Left kidney (tissue), 1 donor: ENCODE measurements at regions not wholly inside any gene's neighbourhood (a gene's known extent, or its start where the extent isn't known, plus 50 kb on each side); places are given as distances from the start of the nearest gene placed in this dataset.

ENCODE experiments used
- DNase-seq: peaks from one replicate; pipeline ENCODE4 v3.0.0-alpha.2; 2013

DNA sequence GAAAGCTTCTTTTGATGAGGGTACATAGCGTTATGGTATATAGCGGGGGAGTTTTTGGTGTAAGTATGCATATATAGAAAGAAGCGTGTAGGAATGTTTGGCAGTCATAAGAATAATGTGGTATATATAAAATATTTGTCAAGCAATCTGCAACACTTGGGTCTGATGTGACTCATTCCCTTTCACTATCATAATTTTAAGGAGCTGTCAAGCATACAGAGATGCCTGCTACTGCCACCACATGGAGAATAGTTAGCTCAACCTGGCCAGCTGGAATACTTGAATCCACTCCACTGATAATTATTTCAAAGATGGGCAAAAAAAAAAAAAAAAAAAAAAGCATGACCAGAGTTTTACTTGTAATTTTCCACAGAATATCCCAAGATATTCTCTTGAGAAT, 559.8 kb upstream of the REG3G start:
- DNase-seq: no peak

DNA sequence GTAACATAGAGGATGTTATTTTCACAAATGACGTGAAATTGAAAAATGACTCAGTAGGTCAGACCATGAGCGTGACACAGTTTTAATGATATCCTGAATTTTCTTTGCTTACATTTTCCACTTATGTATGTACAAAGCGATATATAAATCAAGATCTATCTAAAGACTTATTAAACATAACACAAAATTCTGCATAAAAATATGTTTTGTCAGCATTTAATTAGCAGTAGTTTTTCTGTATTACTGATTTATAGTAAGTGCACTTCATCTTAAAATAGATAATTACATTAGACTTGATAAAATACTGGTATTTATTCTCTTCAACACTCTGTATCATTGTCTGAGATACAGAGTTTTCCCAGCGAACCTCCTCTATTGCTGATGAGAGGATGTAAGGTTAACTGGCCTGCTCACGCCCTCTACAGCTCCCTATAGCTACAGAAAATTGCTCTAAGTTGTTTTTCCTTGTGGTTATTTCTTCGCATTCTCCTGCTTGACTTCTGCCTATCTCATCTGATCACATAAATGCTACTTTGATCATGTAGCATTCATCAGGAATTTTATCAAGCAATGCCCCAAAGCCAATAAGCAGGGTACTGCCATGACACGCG, 548.8 kb upstream of the REG3G start:
- no peak for DNase-seq

DNA sequence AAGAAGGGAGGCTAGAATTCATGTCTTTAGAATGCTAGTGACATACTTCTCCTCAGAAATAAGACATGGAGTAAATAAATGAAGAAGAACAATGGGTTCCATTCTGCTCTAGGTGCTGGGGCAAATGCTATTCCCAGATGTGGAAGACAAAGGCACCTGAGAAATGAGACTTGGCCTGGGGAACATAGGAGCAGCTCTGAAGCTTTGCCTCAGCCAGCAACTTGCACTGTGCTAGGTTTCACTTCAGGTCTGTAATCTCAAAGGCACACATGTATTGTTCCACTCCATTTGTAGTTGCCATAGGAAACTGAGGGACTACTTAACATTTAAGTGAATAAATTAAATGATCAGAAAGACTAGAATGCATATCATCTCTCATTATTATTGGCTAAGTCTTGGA, 538.9 kb upstream of the REG3G start:
- no peak for DNase-seq

DNA sequence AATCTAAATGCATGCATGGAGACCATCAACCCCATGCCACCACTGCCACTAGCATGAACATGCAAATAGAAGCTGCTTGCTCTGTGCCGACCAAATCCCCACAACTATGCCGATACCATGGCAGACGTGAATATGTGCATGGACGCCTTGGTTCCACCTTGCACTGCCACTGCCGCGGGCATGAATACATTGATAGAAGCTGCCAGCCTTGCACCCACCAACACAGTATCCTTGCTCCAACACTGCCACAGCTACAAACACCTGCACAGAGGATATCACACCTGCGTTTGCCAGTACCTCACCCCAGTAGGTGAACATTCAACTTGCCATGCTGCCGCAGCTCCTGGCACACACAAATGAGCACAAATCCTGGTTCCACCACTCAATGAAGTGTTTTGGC, 527.4 kb upstream of the REG3G start:
- no peak for DNase-seq

DNA sequence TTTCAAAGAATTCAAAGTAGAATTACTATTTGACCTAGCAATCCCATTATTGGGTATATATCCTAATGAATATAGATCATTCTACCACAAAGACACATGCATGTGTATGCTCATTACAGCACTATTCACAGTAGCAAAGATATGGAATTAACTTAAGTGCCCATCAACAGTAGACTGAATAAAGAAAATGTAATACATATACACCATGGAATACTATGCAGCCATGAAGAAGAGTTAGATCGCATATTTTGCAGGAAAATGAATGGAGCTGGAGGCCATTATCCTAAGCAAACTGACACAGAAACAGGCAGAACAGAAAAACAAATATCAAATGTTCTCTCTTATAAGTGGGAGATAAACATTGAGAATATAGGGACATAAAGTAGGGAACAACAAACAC, 519.2 kb upstream of the REG3G start:
- no peak for DNase-seq

DNA sequence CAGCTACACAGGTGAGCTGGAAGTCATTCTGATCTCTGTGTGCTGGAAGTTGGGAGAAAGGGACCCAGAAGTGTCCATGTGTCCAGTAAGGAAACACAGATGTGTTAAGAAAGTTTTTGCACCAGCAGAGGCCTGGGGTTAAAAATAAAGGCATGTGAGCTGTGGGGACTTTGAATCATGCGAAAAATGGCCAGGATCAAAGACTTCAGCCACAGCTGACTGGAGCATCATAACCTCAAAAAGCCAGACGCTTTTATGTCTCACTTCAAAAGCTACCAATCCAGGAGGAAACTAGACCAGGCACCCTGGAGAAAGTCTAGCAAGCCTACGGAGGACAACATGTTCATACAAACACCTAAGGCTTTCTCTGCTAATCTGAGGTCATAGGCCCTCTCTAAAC, 503.6 kb upstream of the REG3G start:
- no peak for DNase-seq

DNA sequence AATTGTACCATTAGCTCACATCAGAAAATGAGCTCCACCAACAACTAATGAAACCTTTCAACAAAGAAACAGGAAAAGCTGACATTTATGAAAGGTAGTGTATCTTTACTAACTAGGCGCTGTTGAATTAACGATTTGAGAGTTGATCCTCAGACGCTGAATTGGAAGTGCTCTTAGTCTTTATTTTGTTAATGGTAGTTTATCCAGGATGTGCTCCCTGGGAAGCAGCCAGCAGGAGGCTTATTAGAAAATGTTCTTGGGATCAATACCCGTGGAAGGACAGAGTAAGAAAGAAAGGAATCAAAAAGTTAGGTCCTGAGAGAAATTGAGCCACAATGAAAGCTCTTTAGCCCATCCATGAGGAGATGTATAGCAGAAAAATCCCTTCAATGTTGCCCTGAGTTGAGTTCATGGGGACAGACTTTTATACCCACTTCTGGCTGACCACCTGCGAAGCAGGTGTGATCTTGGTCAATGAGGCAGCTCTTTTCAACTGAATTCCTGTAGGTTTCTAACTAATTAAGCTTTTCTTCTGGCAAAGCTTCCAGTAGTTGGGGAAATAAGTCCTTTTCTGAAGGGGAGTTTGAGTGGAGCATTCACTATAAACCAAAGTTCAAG, 492.6 kb upstream of the REG3G start:
- DNase-seq: no peak

DNA sequence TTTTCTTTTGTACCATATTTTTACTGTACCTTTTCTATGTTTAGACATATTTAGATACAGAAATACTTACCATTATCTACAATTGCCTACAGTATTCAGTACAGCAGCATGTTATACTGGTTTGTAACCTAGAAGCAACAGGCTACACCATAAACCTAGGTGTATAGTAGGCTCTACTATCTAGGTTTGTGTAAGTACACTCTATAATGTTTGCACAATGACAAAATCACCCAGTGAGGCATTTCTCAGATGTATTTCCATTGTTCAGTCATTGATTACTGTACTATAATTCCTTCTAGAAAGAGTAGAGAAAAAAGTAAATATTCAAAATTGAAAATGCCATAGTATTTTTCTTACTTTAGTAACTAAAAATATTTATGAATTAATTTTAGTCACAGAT, 490.1 kb upstream of the REG3G start:
- DNase-seq: no peak

DNA sequence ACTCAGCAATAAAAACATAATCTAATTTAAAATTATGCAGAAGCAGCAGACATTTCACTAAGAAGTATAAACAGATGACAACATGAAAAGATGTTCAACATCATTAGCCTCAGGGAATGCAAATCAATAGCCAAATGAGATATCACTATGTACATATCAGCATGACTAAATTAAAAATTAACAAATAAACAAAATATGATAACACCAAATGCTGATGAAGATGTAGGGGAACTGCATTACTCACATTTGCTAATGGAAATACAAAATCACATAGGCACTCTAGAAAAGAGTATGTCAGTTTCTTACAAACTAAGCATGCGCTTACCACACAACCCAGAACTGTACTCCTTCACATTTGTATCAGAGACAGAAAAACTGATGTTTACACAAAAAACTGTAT, 487.2 kb upstream of the REG3G start:
- DNase-seq: no peak

DNA sequence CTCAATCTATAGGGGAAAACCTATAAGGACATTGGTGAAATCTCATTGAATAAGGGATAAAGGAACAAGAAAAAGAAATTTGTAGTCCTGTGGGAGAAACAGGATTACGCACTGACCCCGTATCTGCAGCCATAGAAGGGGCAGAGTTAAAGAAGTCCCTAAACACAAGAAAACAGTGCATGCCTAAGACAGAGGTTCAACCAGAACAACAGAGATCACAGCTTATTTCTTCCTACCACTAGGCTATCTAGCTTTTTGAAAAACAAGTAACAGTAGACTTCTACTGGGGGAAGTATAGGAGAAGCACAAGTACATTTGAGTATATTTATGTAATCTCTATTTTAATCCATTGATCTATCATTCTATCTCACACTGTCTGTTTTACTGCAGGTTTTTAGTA, 485.2 kb upstream of the REG3G start:
- no peak for DNase-seq

DNA sequence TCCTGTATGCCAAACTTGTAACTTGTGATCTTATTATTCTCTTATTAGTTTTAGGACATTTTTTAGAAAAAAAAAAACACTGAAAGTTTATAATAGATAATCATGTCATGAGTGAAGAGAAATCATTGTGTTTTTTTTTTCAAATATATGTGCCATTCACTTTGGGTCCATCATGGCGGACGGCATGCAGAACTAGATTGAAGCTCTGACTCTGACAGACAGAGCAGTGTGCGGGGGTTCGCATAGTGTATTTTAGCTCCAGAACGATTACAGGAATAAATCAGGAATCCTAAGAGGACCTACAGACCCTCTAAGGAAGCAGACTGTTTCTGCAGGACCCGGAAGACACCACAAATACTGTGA, 484.4 kb upstream of the REG3G start:
- DNase-seq: no peak

DNA sequence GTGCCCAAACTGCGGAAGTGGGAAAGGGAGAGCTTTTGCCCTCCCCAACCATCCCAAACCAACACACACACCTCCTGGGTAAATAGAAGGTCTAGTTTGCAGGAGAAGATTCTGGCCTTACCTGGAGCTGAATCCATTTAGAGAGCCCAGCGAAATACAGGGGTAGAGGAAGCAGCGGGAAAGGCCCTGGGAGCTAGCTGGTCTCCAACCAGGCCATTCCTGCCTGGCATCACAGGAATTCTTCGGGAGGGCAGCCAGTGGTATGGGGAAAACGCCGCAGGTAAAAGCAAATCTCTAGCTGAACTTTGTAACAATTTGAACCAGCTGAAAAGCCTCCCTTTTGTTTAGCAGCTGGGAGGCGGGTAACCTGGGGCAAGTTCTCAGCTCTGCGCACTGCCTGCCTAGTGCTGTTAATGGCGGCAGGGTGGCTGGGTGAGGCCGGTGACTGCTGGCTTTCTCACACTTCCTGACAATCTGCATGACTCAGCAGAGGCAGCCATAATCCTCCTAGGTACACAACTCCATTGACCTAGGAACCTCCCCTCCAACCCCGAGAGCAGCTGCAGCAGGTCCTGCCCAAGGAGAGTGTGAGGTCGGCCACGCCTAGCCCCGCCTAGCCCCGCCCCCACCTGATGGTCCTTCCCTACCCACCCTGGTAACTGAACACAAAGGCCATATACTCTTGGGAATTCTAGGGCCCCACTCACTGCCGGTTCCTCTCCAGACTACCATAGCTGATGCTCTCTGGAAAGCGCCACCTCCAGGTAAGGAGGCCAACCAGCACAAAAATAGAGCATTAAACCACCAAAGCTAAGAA, 483.8 kb upstream of the REG3G start:
- no peak for DNase-seq

DNA sequence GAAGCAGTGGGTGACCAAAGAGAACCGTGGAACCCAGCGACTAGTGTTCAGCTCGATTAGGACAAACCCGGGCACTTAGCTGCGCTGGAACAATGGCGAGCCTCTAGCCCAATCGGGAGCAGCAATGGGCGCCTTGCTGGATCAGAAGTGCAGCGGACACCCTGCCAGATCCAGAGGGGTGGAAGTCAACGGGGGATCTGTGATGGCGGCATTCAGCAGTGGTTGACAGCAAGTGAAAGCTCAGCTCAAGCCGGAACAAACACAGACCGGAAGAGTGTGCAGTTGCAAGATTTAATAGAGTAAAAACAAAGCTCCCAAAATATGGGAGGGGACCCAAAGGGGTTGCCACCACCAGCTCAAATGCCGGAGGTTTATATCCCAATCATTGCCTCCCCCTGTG, 478.7 kb upstream of the REG3G start:
- no peak for DNase-seq

DNA sequence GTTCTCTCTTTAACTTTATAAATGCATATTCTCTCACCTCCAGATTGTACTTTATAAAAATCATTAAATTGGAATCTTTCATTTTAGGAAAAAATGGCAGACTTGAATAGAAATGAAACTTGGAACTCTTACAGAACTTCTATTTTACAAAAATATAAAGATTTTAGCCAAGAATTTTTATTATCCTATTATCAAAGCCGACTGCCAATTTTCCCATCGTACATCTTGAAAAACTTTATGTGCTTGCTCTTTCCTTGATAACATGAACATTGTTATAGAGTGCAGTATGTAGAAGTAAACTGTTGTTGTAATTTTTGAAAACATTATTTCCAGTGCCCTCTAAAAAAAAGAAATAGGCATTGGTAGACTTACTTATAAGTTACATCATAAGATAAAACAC, 475.7 kb upstream of the REG3G start:
- no peak for DNase-seq

DNA sequence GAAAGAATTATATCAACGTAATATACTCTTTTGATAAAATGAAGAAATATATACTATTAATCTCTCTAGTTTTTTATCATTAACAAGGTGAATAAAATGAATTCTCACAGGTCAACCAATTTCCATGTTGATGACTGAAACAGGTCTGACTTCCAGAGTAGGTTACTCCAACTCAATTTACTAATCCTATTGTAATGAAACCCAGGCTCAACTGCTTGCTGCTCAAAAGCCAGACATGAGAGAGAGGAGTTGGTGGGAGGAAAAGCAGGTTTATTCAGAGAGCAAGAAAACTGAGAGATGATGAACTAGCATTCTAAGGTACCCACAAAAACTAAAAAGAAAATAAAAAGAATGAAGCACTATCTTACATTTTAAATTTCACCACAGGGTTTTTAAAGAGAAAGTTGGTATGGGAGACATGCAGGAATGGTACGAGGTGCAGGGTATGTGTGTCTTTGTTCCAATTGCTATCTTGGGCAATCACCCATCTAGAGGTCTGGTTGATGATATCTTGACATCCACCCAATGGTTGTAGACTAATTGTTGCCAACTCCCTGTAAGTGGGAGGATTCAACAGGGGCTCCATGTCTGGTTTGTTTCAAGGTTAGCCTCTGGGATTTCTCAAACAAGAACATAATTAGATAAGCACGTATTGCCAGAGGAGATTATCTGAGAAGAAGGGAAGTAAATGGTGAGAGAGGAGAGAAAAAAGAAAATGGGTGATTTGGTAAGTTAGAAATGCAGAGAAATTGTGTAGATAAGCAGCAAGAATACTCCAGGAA, 471.4 kb upstream of the REG3G start:
- no peak for DNase-seq

DNA sequence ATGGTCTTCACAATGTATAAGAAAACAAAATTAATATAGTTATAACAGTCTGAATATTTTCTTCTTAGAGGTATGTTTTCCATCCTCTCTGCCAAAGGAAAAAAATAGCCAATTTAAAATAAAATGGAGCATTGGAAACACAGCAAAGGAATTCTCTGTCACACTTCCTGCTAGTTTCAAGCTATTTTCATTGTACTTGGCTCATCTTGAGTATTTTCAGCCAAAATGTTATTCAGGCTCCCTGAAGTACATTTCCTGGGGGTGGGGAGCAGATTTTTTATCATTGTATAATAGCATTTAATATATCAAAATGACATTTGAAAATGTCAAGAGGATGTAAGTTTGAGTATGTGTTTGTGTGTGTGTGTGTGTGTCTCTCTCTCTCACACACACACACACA, 463.6 kb upstream of the REG3G start:
- no peak for DNase-seq

DNA sequence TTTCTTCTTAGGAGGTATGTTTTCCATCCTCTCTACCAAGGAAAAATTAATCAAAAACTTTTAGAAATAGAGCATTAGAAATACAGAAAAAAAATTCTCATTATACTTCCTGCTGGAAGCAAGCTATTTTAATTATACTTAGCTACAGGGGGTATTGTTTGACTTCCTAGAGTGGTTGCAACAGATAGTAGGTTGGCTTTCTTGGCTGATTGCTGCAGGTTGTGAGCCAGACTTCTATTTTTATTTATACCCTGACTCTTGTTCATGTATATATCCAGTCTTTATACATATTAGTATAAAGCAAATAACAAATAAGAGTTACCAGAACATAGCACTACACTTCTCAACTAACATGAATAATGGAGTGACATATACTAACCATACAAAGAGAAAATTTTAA, 460.8 kb upstream of the REG3G start:
- no peak for DNase-seq

DNA sequence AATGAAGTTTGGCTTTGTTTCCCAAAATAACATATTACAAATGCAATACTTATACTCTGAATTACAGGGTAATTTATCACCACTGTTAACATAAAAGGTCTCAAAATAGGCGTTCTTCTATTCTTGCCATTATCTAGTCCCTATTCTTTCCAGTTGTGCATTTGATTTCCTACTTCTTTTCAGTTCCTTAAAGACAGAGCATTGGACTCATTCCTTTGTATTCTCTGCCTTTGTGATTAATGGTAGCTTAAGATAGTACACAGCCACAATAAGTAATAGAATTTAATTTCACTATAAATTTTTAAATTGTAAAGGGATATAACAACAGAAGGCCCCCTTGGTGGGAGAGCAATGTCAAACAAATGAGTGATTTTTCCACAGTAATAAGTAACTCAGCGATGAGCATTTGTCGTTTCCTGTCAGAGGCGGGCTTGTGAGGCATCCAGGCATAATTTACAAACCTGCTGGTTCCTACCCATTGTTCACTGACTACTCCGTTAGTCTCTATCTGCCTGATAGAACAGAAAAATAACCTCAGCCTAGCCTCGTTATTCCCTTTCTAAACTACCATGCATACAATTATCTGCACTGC, 456.6 kb upstream of the REG3G start:
- DNase-seq: no peak

DNA sequence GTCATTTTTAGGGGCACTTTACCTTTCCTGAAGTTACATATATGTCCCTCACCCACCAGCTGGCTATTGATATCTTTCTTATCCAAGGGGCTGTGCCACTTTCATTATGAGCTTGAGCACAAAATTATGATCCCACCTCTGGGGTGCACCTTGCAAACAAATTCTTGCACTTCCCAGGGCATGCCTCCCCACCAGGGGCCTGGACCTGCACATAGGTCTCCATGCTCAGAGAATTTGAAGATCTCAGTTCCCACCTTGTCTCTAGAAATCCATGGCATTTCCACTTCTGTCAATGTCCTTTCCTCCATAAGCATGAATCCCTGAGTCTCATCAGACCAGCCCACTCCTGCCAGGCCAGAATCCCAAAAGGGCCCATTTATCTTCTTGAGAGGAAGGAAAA, 449.1 kb upstream of the REG3G start:
- no peak for DNase-seq

DNA sequence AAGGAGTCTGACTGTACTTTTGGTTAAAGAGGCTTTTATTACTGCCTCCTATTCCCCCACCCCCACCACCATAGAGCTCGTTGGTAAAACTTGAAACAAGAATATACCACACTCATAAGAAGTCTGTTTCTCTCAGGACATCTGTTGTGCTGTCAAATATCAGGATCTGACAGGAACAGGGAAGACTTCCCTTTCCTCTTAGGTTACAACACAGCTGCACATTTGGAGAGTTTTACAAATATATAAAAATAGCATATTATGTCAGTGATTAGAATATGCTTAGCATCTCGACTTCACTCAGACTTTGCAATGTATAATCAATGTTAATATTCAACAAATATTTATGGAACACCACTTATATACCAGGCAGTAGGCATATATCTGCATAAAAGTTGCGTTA, 439.6 kb upstream of the REG3G start:
- DNase-seq: no peak

DNA sequence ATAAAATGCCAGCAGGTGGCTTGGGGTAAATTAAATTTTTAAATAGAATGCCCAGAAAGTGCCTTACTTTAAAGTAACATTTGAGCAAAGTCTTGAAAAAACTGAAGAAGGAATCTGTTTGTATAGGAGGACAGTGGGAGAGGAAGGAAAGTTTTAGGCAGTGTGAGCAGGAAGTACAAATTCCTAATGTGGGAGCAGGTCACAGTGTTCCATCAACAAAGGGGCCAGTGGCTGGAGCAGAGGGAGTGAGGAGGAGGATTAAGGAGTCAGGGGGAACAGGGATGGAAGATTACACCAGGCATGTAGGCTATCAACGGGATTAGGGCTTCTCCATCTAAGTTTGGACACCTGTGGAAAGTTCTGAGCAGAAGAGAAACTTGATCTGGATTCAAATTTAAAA, 439.2 kb upstream of the REG3G start:
- DNase-seq: no peak

DNA sequence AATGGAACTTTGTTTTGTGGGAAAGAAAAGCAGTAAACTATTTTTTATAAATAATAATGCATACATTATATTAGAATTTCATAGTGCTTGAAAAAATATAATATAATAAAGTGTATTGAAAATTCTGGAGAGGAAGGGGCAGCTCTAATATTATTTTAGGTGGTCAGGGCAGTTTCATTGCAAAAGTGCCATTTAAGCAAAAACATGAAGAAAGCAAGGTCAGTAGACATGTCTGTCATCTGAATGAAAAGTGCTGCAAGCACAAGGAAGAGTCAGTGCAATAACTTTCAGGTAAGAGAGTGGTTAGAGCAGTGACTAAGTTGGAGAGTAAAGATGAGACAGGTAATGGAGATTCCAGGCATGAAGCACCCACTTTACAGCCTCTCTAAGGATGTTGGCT, 435.6 kb upstream of the REG3G start:
- DNase-seq: no peak

DNA sequence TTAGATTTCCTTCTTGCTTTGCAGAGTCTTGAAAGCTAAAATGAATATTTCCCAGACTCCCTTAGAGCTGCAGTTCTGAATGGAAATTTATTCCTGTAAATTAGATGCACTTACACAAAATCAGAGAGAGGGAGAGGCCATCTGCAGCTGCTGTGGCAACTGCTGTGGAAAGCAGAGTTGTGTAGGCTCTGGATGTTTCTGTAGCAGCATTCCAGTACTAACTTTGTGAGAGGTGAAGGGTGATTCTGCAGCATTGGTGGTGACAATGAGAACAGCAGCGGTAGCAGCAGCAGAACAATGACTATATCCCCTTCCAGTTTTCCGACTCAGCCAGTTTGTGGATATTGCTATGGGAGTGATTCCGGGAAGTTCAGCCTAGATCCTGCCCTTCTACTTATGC, 433.0 kb upstream of the REG3G start:
- no peak for DNase-seq
